Gastrocnemius medialis (tissue), 4 donors: ENCODE measurements at regions not wholly inside any gene's neighbourhood (a gene's known extent, or its start where the extent isn't known, plus 50 kb on each side); places are given as distances from the start of the nearest gene placed in this dataset.

ENCODE experiments used
- ATAC-seq, 2 donors: fragments of 150-250 bp; one replicate each; pipeline ENCODE4 v1.9.1; 2016
- DNase-seq, 2 donors: peaks; one replicate each; pipeline ENCODE4 v3.0.0-alpha.2; 2019
- H3K27ac ChIP-seq, 4 donors: fragments of 200-600 bp; sonication (generic); 1 replicate in 1 of 4; 2 replicates in 3 of 4; pipeline ENCODE4 v1.5.1; 2016 to 2018; ENCODE audit warnings: mild to moderate bottlenecking in 2 of 4, moderate library complexity in 1 of 4
- H3K27me3 ChIP-seq, 3 donors: fragments of 200-600 bp; sonication (generic) in 2 of 3; 1 replicate in 1 of 3; 2 replicates in 2 of 3; pipeline versions ENCODE4 v1.5.1 to v1.6.0; 2016 to 2019; ENCODE audit warnings: mild to moderate bottlenecking in 1 of 3, moderate library complexity in 1 of 3
- H3K36me3 ChIP-seq, 2 donors: fragments of 200-600 bp; sonication (generic) in 1 of 2; one replicate each; pipeline ENCODE4 v1.5.1; 2017 to 2018
- H3K4me1 ChIP-seq, 2 donors: fragments of 200-600 bp; sonication (generic) in 1 of 2; one replicate each; pipeline ENCODE4 v1.5.1; 2016 to 2017; ENCODE audit warnings: mild to moderate bottlenecking in 2 of 2
- H3K4me3 ChIP-seq, 4 donors: fragments of 200-600 bp; sonication (generic) in 3 of 4; 1 replicate in 1 of 4; 2 replicates in 3 of 4; pipeline ENCODE4 v1.5.1; 2016 to 2019; ENCODE audit warnings: mild to moderate bottlenecking in 2 of 4
- H3K9me3 ChIP-seq, 3 donors: fragments of 200-600 bp; sonication (generic) in 2 of 3; 1 replicate in 1 of 3; 2 replicates in 2 of 3; pipeline ENCODE4 v1.5.1; 2016 to 2019
- CTCF ChIP-seq, 5 experiments: fragments of 450-650 bp in 3 of 5; fragments of 200-600 bp in 2 of 5; sonication (generic) in 2 of 5; IDR thresholded peaks in 4 of 5; conservative IDR thresholded peaks in 1 of 5; 1 replicate in 4 of 5; 2 replicates in 1 of 5; pipeline ENCODE4 v1.5.1; 2016 to 2019; ENCODE audit warnings: antibody characterized with exemption in 5 of 5, mild to moderate bottlenecking in 3 of 5, moderate library complexity in 3 of 5
- POLR2A ChIP-seq, 2 donors: fragments of 450-650 bp; IDR thresholded peaks; one replicate each; pipeline ENCODE4 v1.6.1; 2017; ENCODE audit warnings: antibody characterized with exemption in 2 of 2, mild to moderate bottlenecking in 2 of 2, moderate library complexity in 2 of 2
- in situ Hi-C, 4 donors: fragments of 200-750 bp; cut with MboI; loops; one replicate each; pipeline versions ENCODE4 v1.15.0 to v1.8.0; 2017; ENCODE audit warnings: low sequenced_read_pairs in 4 of 4
- intact Hi-C: fragments of 100-400 bp; cut with DNase I; formaldehyde crosslinking; loops from one replicate; pipeline ENCODE4 v1.15.1; 2023; ENCODE audit warnings: low total_unique reads

GRCh38 chr16:11446566-11447119 lies 101.4 kb downstream of the RMI2 start:
- no peaks in the 10 kb centered on the region for H3K4me1 ChIP-seq
- no peaks in the 10 kb centered on the region for H3K9me3 ChIP-seq
- H3K36me3 ChIP-seq: no peaks in the 10 kb centered on the region
- no peak overlapping the region for H3K4me3 ChIP-seq
- intact Hi-C loops (no loop called here), in situ Hi-C loops (no loop called here)
- no peaks in the 10 kb centered on the region for H3K27me3 ChIP-seq
- DNase-seq: no peak
- H3K27ac ChIP-seq: no peak overlapping the region
- no peak for ATAC-seq
- no peak for TF ChIP-seq CTCF (IDR thresholded peaks at IDR 0.05 in 4 of 5, conservative IDR thresholded peaks at IDR 0.05 in 1 of 5)
- TF ChIP-seq POLR2A (IDR thresholded peaks at IDR 0.05): no peak

- intact Hi-C loops: no loop called here
These were observed 102.0 kb downstream of the RMI2 start for GRCh38 chr16:11447272-11447671.

GRCh38 chr16:11447836-11448235 lies 102.6 kb downstream of the RMI2 start:
- Histone ChIP-seq H3K9me3 (no peaks in the 10 kb centered on the region), H3K4me3 (no peak overlapping the region), H3K27ac (no peak overlapping the region), H3K4me1 (no peaks in the 10 kb centered on the region), H3K27me3 (no peaks in the 10 kb centered on the region), H3K36me3 (no peaks in the 10 kb centered on the region)
- ATAC-seq (no peak), DNase-seq (no peak)
- intact Hi-C loops (no loop called here), in situ Hi-C loops (no loop called here)
- no peak for TF ChIP-seq POLR2A (IDR thresholded peaks at IDR 0.05)
- TF ChIP-seq CTCF (IDR thresholded peaks at IDR 0.05 in 4 of 5, conservative IDR thresholded peaks at IDR 0.05 in 1 of 5): no peak

More at GRCh38 chr16:11447272-11447671, 102.0 kb downstream of the RMI2 start:
- no peak overlapping the region for H3K4me3 ChIP-seq
- in situ Hi-C loops: no loop called here
- no peak overlapping the region for H3K27ac ChIP-seq
- H3K4me1 ChIP-seq: no peaks in the 10 kb centered on the region
- DNase-seq (no peak), ATAC-seq (no peak)
- H3K27me3 ChIP-seq: no peaks in the 10 kb centered on the region
- no peaks in the 10 kb centered on the region for H3K36me3 ChIP-seq
- no peaks in the 10 kb centered on the region for H3K9me3 ChIP-seq
- no peak for TF ChIP-seq POLR2A (IDR thresholded peaks at IDR 0.05)
- TF ChIP-seq CTCF (IDR thresholded peaks at IDR 0.05 in 4 of 5, conservative IDR thresholded peaks at IDR 0.05 in 1 of 5): no peak

DNA sequence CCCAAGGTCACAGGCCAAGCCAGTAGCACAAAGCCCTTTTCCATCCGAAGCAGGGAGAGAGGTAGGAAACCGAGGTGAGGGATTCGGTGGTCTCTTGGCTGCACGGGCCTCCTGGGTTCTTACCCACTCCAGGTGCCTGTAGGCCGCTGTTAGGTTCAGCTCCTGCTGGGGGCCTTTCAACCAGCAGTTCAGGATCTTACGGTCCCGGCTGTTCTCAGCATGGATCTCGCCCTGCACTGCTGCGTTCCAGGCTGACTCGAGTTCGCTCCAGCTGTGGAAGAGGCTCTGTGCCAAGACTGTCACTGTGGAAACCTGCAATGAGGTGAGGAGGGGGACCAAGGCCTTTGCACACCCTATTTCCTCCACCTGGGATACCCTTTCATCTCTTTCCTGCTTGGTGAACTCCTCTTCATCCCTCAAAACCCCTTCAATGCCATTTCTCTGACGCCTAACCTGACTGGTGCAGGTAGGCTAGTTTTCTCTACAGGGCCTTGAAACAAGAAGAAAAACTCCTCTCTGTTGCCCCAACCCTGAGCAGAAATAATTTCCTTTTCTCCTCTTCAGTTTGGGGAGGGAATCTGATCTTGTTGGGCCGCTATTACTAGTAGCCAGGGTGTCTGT lies 103.6 kb downstream of the RMI2 start:
- DNase-seq (no peak), ATAC-seq (no peak)
- in situ Hi-C loops (no loop called here), intact Hi-C loops (no loop called here)
- H3K27ac ChIP-seq: no peak overlapping the region
- H3K9me3 ChIP-seq: no peaks in the 10 kb centered on the region
- H3K36me3 ChIP-seq: no peaks in the 10 kb centered on the region
- no peak for TF ChIP-seq CTCF (IDR thresholded peaks at IDR 0.05 in 4 of 5, conservative IDR thresholded peaks at IDR 0.05 in 1 of 5)
- no peak for TF ChIP-seq POLR2A (IDR thresholded peaks at IDR 0.05)
- H3K4me3 ChIP-seq: no peak overlapping the region
- no peaks in the 10 kb centered on the region for H3K4me1 ChIP-seq
- no peaks in the 10 kb centered on the region for H3K27me3 ChIP-seq

GRCh38 chr16:11449716-11450115 lies 104.5 kb downstream of the RMI2 start:
- TF ChIP-seq CTCF (IDR thresholded peaks at IDR 0.05 in 4 of 5, conservative IDR thresholded peaks at IDR 0.05 in 1 of 5) (no peak), POLR2A (IDR thresholded peaks at IDR 0.05) (no peak)
- DNase-seq: no peak
- Histone ChIP-seq H3K27me3 (no peaks in the 10 kb centered on the region), H3K36me3 (no peaks in the 10 kb centered on the region), H3K4me1 (no peaks in the 10 kb centered on the region), H3K27ac (no peak overlapping the region), H3K4me3 (no peak overlapping the region), H3K9me3 (no peaks in the 10 kb centered on the region)
- intact Hi-C loops: no loop called here
- no peak for ATAC-seq
- in situ Hi-C loops: no loop called here
